ENCODE measurements at regions not wholly inside any gene's neighbourhood (a gene's known extent, or its start where the extent isn't known, plus 50 kb on each side); places are given as distances from the start of the nearest gene placed in this dataset.

- DNase-seq = no peak
Measured at GRCh38 chr6:108779536-108780275, 68.5 kb upstream of the ARMC2 start.

GRCh38 chr6:108780784-108781183, 67.4 kb upstream of the ARMC2 start:
- DNase-seq = no peak

- peak; percentile 6 for DNase-seq
Measured at GRCh38 chr6:108781419-108782100, 66.7 kb upstream of the ARMC2 start.

- DNase-seq = peak; percentile 77
Measured at GRCh38 chr6:108782179-108783041, 65.8 kb upstream of the ARMC2 start.

GRCh38 chr6:108785653-108786052, 62.6 kb upstream of the ARMC2 start:
- no peak for DNase-seq

GRCh38 chr6:108788416-108788815, 59.8 kb upstream of the ARMC2 start:
- DNase-seq = no peak

- DNase-seq = no peak
Measured at GRCh38 chr6:108789475-108789874, 58.7 kb upstream of the ARMC2 start.

GRCh38 chr6:108791700-108792099, 56.5 kb upstream of the ARMC2 start:
- no peak for DNase-seq

GRCh38 chr6:108793516-108794251, 54.5 kb upstream of the ARMC2 start:
- DNase-seq = no peak

- DNase-seq = no peak
Measured at GRCh38 chr6:108795122-108795521, 53.1 kb upstream of the ARMC2 start.

GRCh38 chr6:108795814-108796213, 52.4 kb upstream of the ARMC2 start:
- no peak for DNase-seq

- DNase-seq = no peak
Measured at GRCh38 chr6:108796875-108797274, 51.3 kb upstream of the ARMC2 start.

GRCh38 chr6:108797951-108798669, 50.1 kb upstream of the ARMC2 start:
- no peak for DNase-seq
